GM21528 (cell line): ENCODE measurements at regions not wholly inside any gene's neighbourhood (a gene's known extent, or its start where the extent isn't known, plus 50 kb on each side); places are given as distances from the start of the nearest gene placed in this dataset.
"Not testable (repeated sequence)": the region's sequence is repeated elsewhere in the genome, so short reads cannot be mapped to it uniquely, and the experiment has no call there.

Source experiments
- ATAC-seq: cut with Tn5 transposase; IDR thresholded peaks from one replicate; pipeline ENCODE4 v1.9.1; 2021; ENCODE audit warnings: mild to moderate bottlenecking, moderate library complexity; ENCODE audit not compliant: unreplicated experiment, low FRiP score

GRCh38 chr16:75836347-75837010, 110.2 kb upstream of the CPHXL start:
- no peak for ATAC-seq

GRCh38 chr16:75837264-75837663, 111.0 kb upstream of the CPHXL start:
- no peak for ATAC-seq

- no peak for ATAC-seq
Observed at GRCh38 chr16:75837681-75838080, 111.4 kb upstream of the CPHXL start.

- no peak for ATAC-seq
Observed at GRCh38 chr16:75841517-75841916, 115.2 kb upstream of the CPHXL start.

GRCh38 chr16:75847172-75847571, 120.9 kb upstream of the CPHXL start:
- no peak for ATAC-seq

GRCh38 chr16:75854152-75854551, 127.9 kb upstream of the CPHXL start:
- ATAC-seq, result no peak

GRCh38 chr16:75860326-75861053, 134.2 kb upstream of the CPHXL start:
- ATAC-seq, result no peak

GRCh38 chr16:75861311-75862097, 135.2 kb upstream of the CPHXL start:
- ATAC-seq, result no peak

- no peak for ATAC-seq
Observed at GRCh38 chr16:75862098-75862386, 135.8 kb upstream of the CPHXL start.

- ATAC-seq, result no peak
Observed at GRCh38 chr16:75864243-75864642, 138.0 kb upstream of the CPHXL start.

GRCh38 chr16:75865736-75866135, 139.4 kb upstream of the CPHXL start:
- no peak for ATAC-seq

- no peak for ATAC-seq
Observed at GRCh38 chr16:75868636-75869632, 142.6 kb upstream of the CPHXL start.

- not testable (repeated sequence) for ATAC-seq
Observed at GRCh38 chr16:75881280-75881679, 155.0 kb upstream of the CPHXL start.

- ATAC-seq, result no peak
Observed at GRCh38 chr16:75899163-75899562, 172.9 kb upstream of the CPHXL start.

GRCh38 chr16:75908331-75909117, 182.2 kb upstream of the CPHXL start:
- no peak for ATAC-seq

- no peak for ATAC-seq
Observed at GRCh38 chr16:75909746-75910145, 183.5 kb upstream of the CPHXL start.

- no peak for ATAC-seq
Observed at GRCh38 chr16:75911896-75912295, 185.6 kb upstream of the CPHXL start.

- ATAC-seq, result no peak
Observed at GRCh38 chr16:75913958-75914357, 187.7 kb upstream of the CPHXL start.

GRCh38 chr16:75916451-75916850, 190.2 kb upstream of the CPHXL start:
- ATAC-seq, result no peak

- no peak for ATAC-seq
Observed at GRCh38 chr16:75918109-75918508, 191.8 kb upstream of the CPHXL start.
